Activated CD4-positive, alpha-beta memory T cell treated with anti-CD3 and anti-CD28 coated beads, Interleukin-2, amount 10 ng/mL, durations not matched to agents 7 days and 5 days (primary cell): ENCODE measurements at regions not wholly inside any gene's neighbourhood (a gene's known extent, or its start where the extent isn't known, plus 50 kb on each side); places are given as distances from the start of the nearest gene placed in this dataset.

Source experiments
- CTCF ChIA-PET: fragments of 350-600 bp; sonication (Branson Sonifier 250); formaldehyde crosslinking; loops from one replicate; lab custom pipeline; 2021; ENCODE audit warnings: antibody characterized with exemption, inconsistent platforms; lab: Charles Lee
- POLR2A ChIA-PET: fragments of 350-600 bp; sonication (Branson Sonifier 250); formaldehyde crosslinking; loops from one replicate; lab custom pipeline; 2021; ENCODE audit warnings: antibody characterized with exemption; lab: Charles Lee
- DNase-seq: peaks from one replicate; pipeline ENCODE4 v3.0.0-alpha.2; 2020
- H3K27ac Mint-ChIP-seq: one replicate; pipeline ENCODE4 v1.8.0; 2021; ENCODE audit warnings: mild to moderate bottlenecking, mixed read lengths
- H3K27me3 Mint-ChIP-seq: one replicate; pipeline ENCODE4 v1.8.0; 2021; ENCODE audit warnings: mixed read lengths
- H3K36me3 Mint-ChIP-seq: one replicate; pipeline ENCODE4 v1.8.0; 2021; ENCODE audit warnings: low read depth, mixed read lengths
- H3K4me1 Mint-ChIP-seq: one replicate; pipeline ENCODE4 v1.8.0; 2021; ENCODE audit warnings: mixed read lengths
- H3K4me3 Mint-ChIP-seq: one replicate; pipeline ENCODE4 v1.8.0; 2021; ENCODE audit warnings: mild to moderate bottlenecking, mixed read lengths
- H3K9me3 Mint-ChIP-seq: one replicate; pipeline ENCODE4 v1.8.0; 2021; ENCODE audit warnings: mixed read lengths

GRCh38 chr10:55237462-55237861 lies 436.4 kb upstream of the PCDH15 start:
- H3K4me1 Mint-ChIP-seq, result no peaks in the 10 kb centered on the region
- H3K36me3 Mint-ChIP-seq, result no peaks in the 10 kb centered on the region
- H3K4me3 Mint-ChIP-seq, result no peak overlapping the region
- H3K27ac Mint-ChIP-seq, result no peak overlapping the region
- CTCF ChIA-PET, result interaction anchor here (0.6 kb wide), 1 partner anchor 163 kb away, joined by 3 read pairs; no protein-coding TSS in a partner anchor
- POLR2A ChIA-PET, result no interaction called here
- H3K27me3 Mint-ChIP-seq, result no peaks in the 10 kb centered on the region
- no peaks in the 10 kb centered on the region for H3K9me3 Mint-ChIP-seq
- DNase-seq, result no peak

DNA sequence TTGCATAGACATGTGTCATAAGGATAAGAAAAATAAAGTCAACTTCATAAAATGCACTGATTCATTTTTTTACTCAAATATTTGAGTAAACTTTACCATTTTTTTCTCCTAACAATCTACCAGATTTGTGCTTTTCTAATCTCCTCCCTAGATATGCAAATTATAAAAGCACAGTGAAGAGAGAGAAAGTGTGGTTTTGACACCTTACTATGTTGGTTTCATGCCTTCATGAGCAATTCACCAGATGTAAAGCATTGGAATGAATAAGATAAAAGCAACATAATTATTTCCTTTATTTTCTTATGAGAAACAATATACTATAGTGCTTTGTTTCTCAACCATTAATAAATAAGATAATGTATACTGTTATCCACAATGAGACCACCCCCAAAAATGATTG lies 432.5 kb upstream of the PCDH15 start:
- no peak for DNase-seq
- no peaks in the 10 kb centered on the region for H3K27me3 Mint-ChIP-seq
- no peaks in the 10 kb centered on the region for H3K4me1 Mint-ChIP-seq
- peaks cover 2% of the 10 kb centered on the region for H3K9me3 Mint-ChIP-seq
- no peaks in the 10 kb centered on the region for H3K36me3 Mint-ChIP-seq
- no peak overlapping the region for H3K27ac Mint-ChIP-seq
- ChIA-PET POLR2A (no interaction called here), CTCF (no interaction called here)
- H3K4me3 Mint-ChIP-seq, result no peak overlapping the region

- H3K27me3 Mint-ChIP-seq, result no peaks in the 10 kb centered on the region
- POLR2A ChIA-PET, result no interaction called here
Observed at GRCh38 chr10:55233090-55233489, 432.1 kb upstream of the PCDH15 start.

DNA sequence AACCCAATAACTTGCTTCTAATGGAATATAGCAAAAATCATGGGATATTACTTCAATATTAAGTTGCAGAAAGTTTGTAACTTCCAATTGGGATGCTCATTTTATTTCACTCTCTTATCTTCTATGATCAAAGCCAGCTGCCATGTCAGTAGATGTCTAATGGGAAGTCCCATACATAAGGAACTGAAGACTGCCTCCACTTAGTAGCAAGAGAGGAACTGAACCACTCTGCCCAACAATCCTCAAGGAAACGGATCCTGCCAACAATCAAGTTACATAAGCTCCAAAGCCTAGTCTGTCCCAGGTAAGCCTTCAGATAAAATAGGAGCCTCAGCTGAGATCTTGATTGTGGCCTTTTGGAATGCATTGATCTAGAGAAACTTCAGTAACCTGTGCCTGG lies 431.5 kb upstream of the PCDH15 start:
- ChIA-PET POLR2A (no interaction called here), CTCF (no interaction called here)
- no peak overlapping the region for H3K27ac Mint-ChIP-seq
- peaks cover 2% of the 10 kb centered on the region for H3K9me3 Mint-ChIP-seq
- H3K36me3 Mint-ChIP-seq, result no peaks in the 10 kb centered on the region
- H3K4me3 Mint-ChIP-seq, result no peak overlapping the region
- H3K27me3 Mint-ChIP-seq, result no peaks in the 10 kb centered on the region
- H3K4me1 Mint-ChIP-seq, result no peaks in the 10 kb centered on the region
- no peak for DNase-seq

More at GRCh38 chr10:55233090-55233489, 432.1 kb upstream of the PCDH15 start:
- Mint-ChIP-seq H3K4me3 (no peak overlapping the region), H3K9me3 (peaks cover 2% of the 10 kb centered on the region), H3K27ac (no peak overlapping the region), H3K4me1 (no peaks in the 10 kb centered on the region), H3K36me3 (no peaks in the 10 kb centered on the region)
- DNase-seq, result no peak
- CTCF ChIA-PET, result no interaction called here

- H3K4me3 Mint-ChIP-seq, result no peak overlapping the region
- ChIA-PET POLR2A (no interaction called here), CTCF (no interaction called here)
- no peak overlapping the region for H3K27ac Mint-ChIP-seq
- no peaks in the 10 kb centered on the region for H3K4me1 Mint-ChIP-seq
- H3K9me3 Mint-ChIP-seq, result peaks cover 6% of the 10 kb centered on the region
- no peak for DNase-seq
- H3K27me3 Mint-ChIP-seq, result no peaks in the 10 kb centered on the region
- no peaks in the 10 kb centered on the region for H3K36me3 Mint-ChIP-seq
Observed at GRCh38 chr10:55227967-55228366, 426.9 kb upstream of the PCDH15 start.

DNA sequence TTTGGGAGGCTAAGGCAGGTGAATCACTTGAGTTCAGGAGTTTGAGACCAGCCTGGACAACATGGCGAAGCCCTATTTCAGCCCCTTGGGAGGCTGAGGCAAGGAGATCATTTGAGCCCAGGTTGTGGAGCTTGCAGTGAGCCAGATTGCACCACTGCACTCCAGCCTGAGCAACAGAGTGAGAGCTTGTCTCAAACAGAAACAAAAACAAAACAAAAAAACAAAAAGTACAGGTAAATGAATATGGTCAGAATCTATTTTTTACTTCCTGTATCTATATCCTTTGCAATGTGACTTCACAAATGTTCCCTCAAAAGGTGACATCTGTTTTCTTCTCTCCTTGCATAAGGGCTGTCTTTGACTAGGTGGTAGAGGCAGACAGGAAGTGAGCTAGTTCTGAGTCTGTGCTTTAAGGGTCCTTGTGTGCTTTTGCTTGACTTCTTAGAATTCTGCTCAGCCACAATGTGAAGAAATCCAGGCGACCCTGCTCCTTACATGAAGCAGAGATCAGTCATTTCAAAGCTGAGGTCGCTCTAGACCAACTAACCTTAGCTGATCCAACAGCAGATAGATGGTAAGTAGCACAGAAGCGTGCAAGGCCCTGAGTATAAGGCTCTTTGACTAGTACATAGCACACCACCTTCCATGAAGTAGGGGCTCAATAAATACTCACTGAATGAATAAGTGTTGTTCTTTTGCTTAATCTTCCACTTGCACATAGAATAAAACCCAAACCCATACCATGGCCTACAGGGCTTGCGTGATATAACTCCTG lies 423.2 kb upstream of the PCDH15 start:
- CTCF ChIA-PET, result no interaction called here
- Mint-ChIP-seq H3K27me3 (no peaks in the 10 kb centered on the region), H3K4me3 (no peak overlapping the region), H3K4me1 (no peaks in the 10 kb centered on the region), H3K27ac (no peak overlapping the region), H3K9me3 (peaks cover 10% of the 10 kb centered on the region), H3K36me3 (no peaks in the 10 kb centered on the region)
- DNase-seq, result no peak
- POLR2A ChIA-PET, result no interaction called here

- H3K27me3 Mint-ChIP-seq, result no peaks in the 10 kb centered on the region
- H3K27ac Mint-ChIP-seq, result no peak overlapping the region
- POLR2A ChIA-PET, result no interaction called here
- H3K4me1 Mint-ChIP-seq, result no peaks in the 10 kb centered on the region
- peaks cover 10% of the 10 kb centered on the region for H3K9me3 Mint-ChIP-seq
- no peak overlapping the region for H3K4me3 Mint-ChIP-seq
- no peaks in the 10 kb centered on the region for H3K36me3 Mint-ChIP-seq
- DNase-seq, result no peak
- CTCF ChIA-PET, result no interaction called here
Observed at GRCh38 chr10:55223352-55223751, 422.3 kb upstream of the PCDH15 start.

GRCh38 chr10:55220975-55221374 lies 419.9 kb upstream of the PCDH15 start:
- Mint-ChIP-seq H3K4me3 (no peak overlapping the region), H3K4me1 (no peaks in the 10 kb centered on the region), H3K9me3 (peaks cover 10% of the 10 kb centered on the region), H3K27me3 (no peaks in the 10 kb centered on the region), H3K27ac (no peak overlapping the region), H3K36me3 (no peaks in the 10 kb centered on the region)
- POLR2A ChIA-PET, result no interaction called here
- DNase-seq, result no peak
- CTCF ChIA-PET, result no interaction called here

- Mint-ChIP-seq H3K4me3 (no peak overlapping the region), H3K9me3 (peaks cover 2% of the 10 kb centered on the region), H3K27ac (no peak overlapping the region), H3K27me3 (no peaks in the 10 kb centered on the region), H3K36me3 (no peaks in the 10 kb centered on the region), H3K4me1 (no peaks in the 10 kb centered on the region)
- no peak for DNase-seq
- ChIA-PET POLR2A (no interaction called here), CTCF (no interaction called here)
Observed at GRCh38 chr10:55215699-55216098, 414.7 kb upstream of the PCDH15 start.

DNA sequence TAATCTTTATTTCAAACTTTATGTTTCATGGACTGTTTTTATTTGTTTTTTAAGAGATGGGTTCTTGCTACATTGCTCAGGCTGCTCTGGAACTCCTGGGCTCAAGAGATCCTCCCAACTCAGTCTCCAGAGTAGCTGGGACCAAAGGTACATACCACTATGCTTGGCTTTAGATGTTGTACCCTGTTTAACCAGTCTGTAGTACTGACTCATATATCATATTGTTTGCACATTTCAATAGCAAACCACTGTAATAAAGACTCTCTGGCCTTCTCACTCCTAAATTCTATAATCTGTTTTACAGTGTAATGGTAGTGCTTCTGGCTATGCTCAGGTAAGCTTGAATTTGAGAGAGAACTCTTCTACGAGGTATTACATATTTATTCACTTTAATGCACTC lies 413.6 kb upstream of the PCDH15 start:
- DNase-seq, result no peak
- peaks cover 7% of the 10 kb centered on the region for H3K9me3 Mint-ChIP-seq
- H3K27me3 Mint-ChIP-seq, result no peaks in the 10 kb centered on the region
- POLR2A ChIA-PET, result no interaction called here
- H3K4me3 Mint-ChIP-seq, result no peak overlapping the region
- no peak overlapping the region for H3K27ac Mint-ChIP-seq
- CTCF ChIA-PET, result no interaction called here
- no peaks in the 10 kb centered on the region for H3K4me1 Mint-ChIP-seq
- no peaks in the 10 kb centered on the region for H3K36me3 Mint-ChIP-seq

- no peak overlapping the region for H3K4me3 Mint-ChIP-seq
- POLR2A ChIA-PET, result no interaction called here
- DNase-seq, result no peak
- no peaks in the 10 kb centered on the region for H3K4me1 Mint-ChIP-seq
- no peaks in the 10 kb centered on the region for H3K36me3 Mint-ChIP-seq
- CTCF ChIA-PET, result no interaction called here
- H3K27ac Mint-ChIP-seq, result no peak overlapping the region
- peaks cover 15% of the 10 kb centered on the region for H3K9me3 Mint-ChIP-seq
- no peaks in the 10 kb centered on the region for H3K27me3 Mint-ChIP-seq
Observed at GRCh38 chr10:55212051-55212450, 411.0 kb upstream of the PCDH15 start.

GRCh38 chr10:55203874-55204273 lies 402.8 kb upstream of the PCDH15 start:
- Mint-ChIP-seq H3K27me3 (no peaks in the 10 kb centered on the region), H3K9me3 (peaks cover 20% of the 10 kb centered on the region), H3K36me3 (no peaks in the 10 kb centered on the region), H3K4me3 (no peak overlapping the region), H3K4me1 (no peaks in the 10 kb centered on the region), H3K27ac (no peak overlapping the region)
- DNase-seq, result no peak
- ChIA-PET CTCF (no interaction called here), POLR2A (no interaction called here)

DNA sequence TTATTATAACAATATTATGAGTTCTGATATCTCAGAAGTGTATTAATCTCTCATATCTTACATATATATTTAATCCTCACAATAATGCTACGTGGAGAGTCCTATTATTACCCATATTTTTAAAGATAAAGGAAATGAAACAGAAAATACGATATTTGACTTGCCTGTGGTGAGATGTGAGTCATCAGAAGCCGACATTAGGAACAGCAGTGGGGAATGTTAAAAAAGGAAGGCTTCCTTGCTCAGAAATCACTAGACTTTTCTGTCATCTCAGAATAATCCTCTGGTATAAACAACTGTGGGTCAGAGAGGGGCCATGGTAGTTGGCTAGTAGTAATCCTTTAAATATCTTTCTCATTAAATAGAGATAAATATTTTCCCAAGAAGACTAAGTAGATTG lies 402.3 kb upstream of the PCDH15 start:
- H3K36me3 Mint-ChIP-seq, result no peaks in the 10 kb centered on the region
- H3K9me3 Mint-ChIP-seq, result peaks cover 18% of the 10 kb centered on the region
- no peak overlapping the region for H3K27ac Mint-ChIP-seq
- no peaks in the 10 kb centered on the region for H3K4me1 Mint-ChIP-seq
- ChIA-PET POLR2A (no interaction called here), CTCF (no interaction called here)
- H3K27me3 Mint-ChIP-seq, result no peaks in the 10 kb centered on the region
- DNase-seq, result no peak
- no peak overlapping the region for H3K4me3 Mint-ChIP-seq

- H3K4me3 Mint-ChIP-seq, result no peak overlapping the region
- no peak for DNase-seq
- POLR2A ChIA-PET, result no interaction called here
- no peaks in the 10 kb centered on the region for H3K4me1 Mint-ChIP-seq
- H3K36me3 Mint-ChIP-seq, result no peaks in the 10 kb centered on the region
- H3K27ac Mint-ChIP-seq, result no peak overlapping the region
- H3K27me3 Mint-ChIP-seq, result no peaks in the 10 kb centered on the region
- CTCF ChIA-PET, result no interaction called here
- peaks cover 17% of the 10 kb centered on the region for H3K9me3 Mint-ChIP-seq
Observed at GRCh38 chr10:55200020-55200419, 399.0 kb upstream of the PCDH15 start.
